ENCODE measurements at regions not wholly inside any gene's neighbourhood (a gene's known extent, or its start where the extent isn't known, plus 50 kb on each side); places are given as distances from the start of the nearest gene placed in this dataset.

- no peak for TF ChIP-seq GRHL2 (CRISPR knock-in tag; IDR thresholded peaks at IDR 0.05; ENCODE audit: insufficient replicate concordance, severe bottlenecking)
- no peak for TF ChIP-seq CREM (CRISPR knock-in tag; IDR thresholded peaks at IDR 0.05)
These were observed 485.1 kb downstream of the IRS2 start (continued) for GRCh38 chr13:109301276-109301675.

GRCh38 chr13:109297628-109298027, 488.8 kb downstream of the IRS2 start:
- Mint-ChIP-seq H3K27me3 (ENCODE audit: low read depth) (peaks cover 4% of the 10 kb centered on the region), H3K4me3 (no peak overlapping the region), H3K27ac (no peak overlapping the region), H3K9me3 (no peaks in the 10 kb centered on the region; the same call in 1 of the 2 replicates), H3K36me3 (peaks cover 3% of the 10 kb centered on the region), H3K4me1 (no peaks in the 10 kb centered on the region)
- POLR2A ChIA-PET, result no interaction called here
- no peak for ATAC-seq
- TF ChIP-seq GABPB1 (CRISPR knock-in tag; IDR thresholded peaks at IDR 0.05) (no peak), GTF2I (CRISPR knock-in tag; conservative IDR thresholded peaks at IDR 0.05) (no peak), TCF7 (CRISPR knock-in tag; IDR thresholded peaks at IDR 0.05; ENCODE audit: low read depth) (no peak), ZNF532 (CRISPR knock-in tag; IDR thresholded peaks at IDR 0.05; ENCODE audit: borderline replicate concordance) (no peak), OVOL2 (CRISPR knock-in tag; IDR thresholded peaks at IDR 0.05; ENCODE audit: borderline replicate concordance) (no peak), ZNF317 (CRISPR knock-in tag; IDR thresholded peaks at IDR 0.05; ENCODE audit: borderline replicate concordance, low read depth) (no peak), GRHL2 (CRISPR knock-in tag; IDR thresholded peaks at IDR 0.05; ENCODE audit: insufficient replicate concordance, severe bottlenecking) (no peak), ETV6 (CRISPR knock-in tag; IDR thresholded peaks at IDR 0.05) (no peak)
- CTCF ChIA-PET, result no interaction called here
- DNase-seq (ENCODE audit: low spot score), result no peak

GRCh38 chr13:109293166-109293565, 493.2 kb downstream of the IRS2 start:
- Mint-ChIP-seq H3K4me1 (no peaks in the 10 kb centered on the region), H3K27ac (no peak overlapping the region), H3K27me3 (ENCODE audit: low read depth) (peaks cover 4% of the 10 kb centered on the region), H3K9me3 (no peaks in the 10 kb centered on the region; the same call in 1 of the 2 replicates), H3K36me3 (peaks cover 3% of the 10 kb centered on the region), H3K4me3 (no peak overlapping the region)
- ATAC-seq (no peak), DNase-seq (ENCODE audit: low spot score) (no peak)
- ChIA-PET CTCF (no interaction called here), POLR2A (no interaction called here)
- TF ChIP-seq NFYB (CRISPR knock-in tag; conservative IDR thresholded peaks at IDR 0.05; ENCODE audit: low read depth) (no peak), NR3C1 (CRISPR knock-in tag; conservative IDR thresholded peaks at IDR 0.05; ENCODE audit: low read depth) (no peak), ERG (CRISPR knock-in tag; IDR thresholded peaks at IDR 0.05) (no peak), ZNF317 (CRISPR knock-in tag; IDR thresholded peaks at IDR 0.05; ENCODE audit: borderline replicate concordance, low read depth) (no peak), ZNF425 (CRISPR knock-in tag; conservative IDR thresholded peaks at IDR 0.05) (no peak), PRDM15 (CRISPR knock-in tag; IDR thresholded peaks at IDR 0.05) (no peak), FOXJ3 (CRISPR knock-in tag; IDR thresholded peaks at IDR 0.05; ENCODE audit: borderline replicate concordance) (no peak), ZNF671 (CRISPR knock-in tag; IDR thresholded peaks at IDR 0.05) (no peak), ATF3 (CRISPR knock-in tag; conservative IDR thresholded peaks at IDR 0.05) (no peak), ZNF532 (CRISPR knock-in tag; IDR thresholded peaks at IDR 0.05; ENCODE audit: borderline replicate concordance) (no peak)
